ENCODE measurements at regions not wholly inside any gene's neighbourhood (a gene's known extent, or its start where the extent isn't known, plus 50 kb on each side); places are given as distances from the start of the nearest gene placed in this dataset.
A peak's percentile ranks its signal among the peaks of the same experiment; 100 is the strongest.
"Not testable (repeated sequence)": the region's sequence is repeated elsewhere in the genome, so short reads cannot be mapped to it uniquely, and the experiment has no call there.

- Histone ChIP-seq H3K4me2 (ENCODE audit: insufficient read depth, low read length) (no peak overlapping the region), H2AFZ (ENCODE audit: low read depth, low read length) (no peak overlapping the region), H3K27me3 (ENCODE audit: insufficient read depth, low read length, poor library complexity) (no peaks in the 10 kb centered on the region), H3K4me1 (ENCODE audit: insufficient read depth, low read length) (no peaks in the 10 kb centered on the region), H3K36me3 (ENCODE audit: insufficient read depth, low read length) (no peaks in the 10 kb centered on the region), H4K20me1 (ENCODE audit: insufficient read depth, low read length) (peaks cover 5% of the 10 kb centered on the region; the same call in 1 of the 2 replicates), H3K27ac (ENCODE audit: low read length) (no peak overlapping the region), H3K9ac (ENCODE audit: low read depth, low read length) (no peak overlapping the region), H3K79me2 (ENCODE audit: insufficient read depth, low read length) (peaks cover 47% of the 10 kb centered on the region), H3K4me3 (ENCODE audit: low read depth in 1 of 2, low read length in 2 of 2) (no peak overlapping the region), H3K9me3 (ENCODE audit: insufficient read depth, low read length, severe bottlenecking) (no peaks in the 10 kb centered on the region)
- no peak for ATAC-seq (ENCODE audit: insufficient read depth, low read depth)
- DNase-seq: no peak
- no peak for TF ChIP-seq CTCF (IDR thresholded peaks at IDR 0.05; ENCODE audit: borderline replicate concordance, extremely low read depth, low read length, poor library complexity, severe bottlenecking)
- no peak for TF ChIP-seq EZH2 (IDR thresholded peaks at IDR 0.05; ENCODE audit: borderline replicate concordance, low read depth, low read length, severe bottlenecking)
These were observed 491.8 kb downstream of the PCNX1 start for GRCh38 chr14:71399057-71399487.

GRCh38 chr14:71400871-71401321 is 493.6 kb downstream of the PCNX1 start:
- no peak for ATAC-seq (ENCODE audit: insufficient read depth, low read depth)

GRCh38 chr14:71402415-71402814 is 495.2 kb downstream of the PCNX1 start:
- H3K9me3 ChIP-seq (ENCODE audit: insufficient read depth, low read length, severe bottlenecking); H3K4me2 ChIP-seq (ENCODE audit: insufficient read depth, low read length); H3K4me3 ChIP-seq (ENCODE audit: low read depth in 1 of 2, low read length in 2 of 2); H3K4me1 ChIP-seq (ENCODE audit: insufficient read depth, low read length); H3K27me3 ChIP-seq (ENCODE audit: insufficient read depth, low read length, poor library complexity); H2AFZ ChIP-seq (ENCODE audit: low read depth, low read length); H3K36me3 ChIP-seq (ENCODE audit: insufficient read depth, low read length); H4K20me1 ChIP-seq (ENCODE audit: insufficient read depth, low read length); H3K27ac ChIP-seq (ENCODE audit: low read length); DNase-seq; ATAC-seq (ENCODE audit: insufficient read depth, low read depth); H3K9ac ChIP-seq (ENCODE audit: low read depth, low read length): not testable (repeated sequence)
- peaks cover 46% of the 10 kb centered on the region for H3K79me2 ChIP-seq (ENCODE audit: insufficient read depth, low read length)

More at GRCh38 chr14:71400871-71401321, 493.6 kb downstream of the PCNX1 start:
- Histone ChIP-seq H3K79me2 (ENCODE audit: insufficient read depth, low read length) (peaks cover 50% of the 10 kb centered on the region), H3K4me3 (ENCODE audit: low read depth in 1 of 2, low read length in 2 of 2) (no peak overlapping the region), H3K9ac (ENCODE audit: low read depth, low read length) (no peak overlapping the region), H3K27me3 (ENCODE audit: insufficient read depth, low read length, poor library complexity) (no peaks in the 10 kb centered on the region), H3K9me3 (ENCODE audit: insufficient read depth, low read length, severe bottlenecking) (no peaks in the 10 kb centered on the region), H3K4me2 (ENCODE audit: insufficient read depth, low read length) (no peak overlapping the region), H3K36me3 (ENCODE audit: insufficient read depth, low read length) (no peaks in the 10 kb centered on the region; the same call in 1 of the 2 replicates), H2AFZ (ENCODE audit: low read depth, low read length) (no peak overlapping the region), H4K20me1 (ENCODE audit: insufficient read depth, low read length) (peaks cover 3% of the 10 kb centered on the region; the same call in 1 of the 2 replicates), H3K27ac (ENCODE audit: low read length) (no peak overlapping the region), H3K4me1 (ENCODE audit: insufficient read depth, low read length) (no peaks in the 10 kb centered on the region)
- TF ChIP-seq EZH2 (IDR thresholded peaks at IDR 0.05; ENCODE audit: borderline replicate concordance, low read depth, low read length, severe bottlenecking): no peak
- TF ChIP-seq CTCF (IDR thresholded peaks at IDR 0.05; ENCODE audit: borderline replicate concordance, extremely low read depth, low read length, poor library complexity, severe bottlenecking): no peak
- DNase-seq: no peak

GRCh38 chr14:71403656-71404055 is 496.4 kb downstream of the PCNX1 start:
- H3K4me1 ChIP-seq (ENCODE audit: insufficient read depth, low read length): no peaks in the 10 kb centered on the region
- no peak overlapping the region for H2AFZ ChIP-seq (ENCODE audit: low read depth, low read length)
- DNase-seq (peak; percentile 44), ATAC-seq (ENCODE audit: insufficient read depth, low read depth) (peak; percentile 89)
- peaks cover 43% of the 10 kb centered on the region for H3K79me2 ChIP-seq (ENCODE audit: insufficient read depth, low read length)
- no peak overlapping the region for H3K27ac ChIP-seq (ENCODE audit: low read length)
- no peaks in the 10 kb centered on the region; the same call in 1 of the 2 replicates for H3K36me3 ChIP-seq (ENCODE audit: insufficient read depth, low read length)
- TF ChIP-seq EZH2 (IDR thresholded peaks at IDR 0.05; ENCODE audit: borderline replicate concordance, low read depth, low read length, severe bottlenecking): no peak
- peak; percentile 44 for TF ChIP-seq CTCF (IDR thresholded peaks at IDR 0.05; ENCODE audit: borderline replicate concordance, extremely low read depth, low read length, poor library complexity, severe bottlenecking)
- H3K4me2 ChIP-seq (ENCODE audit: insufficient read depth, low read length): no peak overlapping the region
- no peaks in the 10 kb centered on the region for H3K9me3 ChIP-seq (ENCODE audit: insufficient read depth, low read length, severe bottlenecking)
- H3K27me3 ChIP-seq (ENCODE audit: insufficient read depth, low read length, poor library complexity): no peaks in the 10 kb centered on the region
- no peak overlapping the region for H3K9ac ChIP-seq (ENCODE audit: low read depth, low read length)
- H4K20me1 ChIP-seq (ENCODE audit: insufficient read depth, low read length): no peaks in the 10 kb centered on the region
- H3K4me3 ChIP-seq (ENCODE audit: low read depth in 1 of 2, low read length in 2 of 2): no peak overlapping the region

Measured in DND-41 (cell line).